ENCODE measurements at regions not wholly inside any gene's neighbourhood (a gene's known extent, or its start where the extent isn't known, plus 50 kb on each side); places are given as distances from the start of the nearest gene placed in this dataset.

- TF ChIP-seq CTCF (IDR thresholded peaks at IDR 0.05) (no peak), ZFX (IDR thresholded peaks at IDR 0.05; ENCODE audit: borderline replicate concordance) (no peak)
Measured at GRCh38 chr3:72629191-72629631, 219.0 kb downstream of the SHQ1 start.
